ENCODE measurements at regions not wholly inside any gene's neighbourhood (a gene's known extent, or its start where the extent isn't known, plus 50 kb on each side); places are given as distances from the start of the nearest gene placed in this dataset.

GRCh38 chr20:11048739-11049138 lies 374.9 kb upstream of the JAG1 start:
- no peak overlapping the region for H3K9ac ChIP-seq
- peaks cover 6% of the 10 kb centered on the region for H3F3A ChIP-seq (replicated peaks; ENCODE audit: insufficient read depth)
- POLR2A ChIA-PET: no interaction called here
- no peak overlapping the region for H3K4me2 ChIP-seq
- no peaks in the 10 kb centered on the region for H3K9me3 ChIP-seq
- H3K79me2 ChIP-seq (ENCODE audit: insufficient read depth): no peaks in the 10 kb centered on the region
- H4K20me1 ChIP-seq (ENCODE audit: insufficient read depth): no peaks in the 10 kb centered on the region
- H3K27ac ChIP-seq (ENCODE audit: low read depth in 2 of 2, low read length in 1 of 2): no peak overlapping the region
- CTCF ChIA-PET: no interaction called here
- no peaks in the 10 kb centered on the region for H3K27me3 ChIP-seq (ENCODE audit: insufficient read depth)
- no peak for DNase-seq
- no peaks in the 10 kb centered on the region for H3K9me2 ChIP-seq
- H3K4me3 ChIP-seq (ENCODE audit: low read depth in 2 of 2, low read length in 1 of 2): no peak overlapping the region
- peak overlapping the region; percentile 57; the same call in 1 of the 2 replicates for H2AFZ ChIP-seq (ENCODE audit: low read depth)
- no peaks in the 10 kb centered on the region for H3K36me3 ChIP-seq (replicated peaks in 1 of 2; ENCODE audit: control insufficient read depth in 1 of 2, insufficient read depth in 2 of 2, low read length in 1 of 2)
- no peaks in the 10 kb centered on the region for H3K4me1 ChIP-seq (ENCODE audit: control insufficient read depth in 1 of 2, insufficient read depth in 2 of 2, low read depth in 1 of 2, low read length in 1 of 2)
- TF ChIP-seq USF2 (IDR thresholded peaks at IDR 0.05; ENCODE audit: borderline replicate concordance, low read depth, low read length) (no peak), PBX3 (IDR thresholded peaks at IDR 0.05) (no peak), TCF12 (IDR thresholded peaks at IDR 0.05) (no peak), TAF1 (IDR thresholded peaks at IDR 0.05; ENCODE audit: borderline replicate concordance, low read depth, low read length) (no peak), RAD21 (IDR thresholded peaks at IDR 0.05; ENCODE audit: low read length) (no peak), IRF3 (IDR thresholded peaks at IDR 0.05; ENCODE audit: low read depth, low read length) (no peak), FOXM1 (IDR thresholded peaks at IDR 0.05; ENCODE audit: low read depth) (no peak), GABPA (IDR thresholded peaks at IDR 0.05; ENCODE audit: low read depth) (no peak), NRF1 (IDR thresholded peaks at IDR 0.05; ENCODE audit: low read depth, low read length) (no peak)

- POLR2A ChIA-PET: no interaction called here
- Histone ChIP-seq H3K9me2 (no peaks in the 10 kb centered on the region), H3K27ac (ENCODE audit: low read depth in 2 of 2, low read length in 1 of 2) (no peak overlapping the region), H3K79me2 (ENCODE audit: insufficient read depth) (no peaks in the 10 kb centered on the region), H3F3A (replicated peaks; ENCODE audit: insufficient read depth) (peaks cover 6% of the 10 kb centered on the region), H3K4me3 (ENCODE audit: low read depth in 2 of 2, low read length in 1 of 2) (no peak overlapping the region), H4K20me1 (ENCODE audit: insufficient read depth) (no peaks in the 10 kb centered on the region), H3K4me1 (ENCODE audit: control insufficient read depth in 1 of 2, insufficient read depth in 2 of 2, low read depth in 1 of 2, low read length in 1 of 2) (no peaks in the 10 kb centered on the region), H2AFZ (ENCODE audit: low read depth) (no peak overlapping the region), H3K4me2 (no peak overlapping the region), H3K9ac (no peak overlapping the region), H3K9me3 (no peaks in the 10 kb centered on the region), H3K36me3 (replicated peaks in 1 of 2; ENCODE audit: control insufficient read depth in 1 of 2, insufficient read depth in 2 of 2, low read length in 1 of 2) (no peaks in the 10 kb centered on the region), H3K27me3 (ENCODE audit: insufficient read depth) (no peaks in the 10 kb centered on the region)
- no peak for DNase-seq
- 89% methylated on average over 2 of the region's 2 CpGs for WGBS (ENCODE audit: low lambda C conversion rate)
- TF ChIP-seq IRF3 (IDR thresholded peaks at IDR 0.05; ENCODE audit: low read depth, low read length) (no peak), RAD21 (IDR thresholded peaks at IDR 0.05; ENCODE audit: low read length) (no peak)
- CTCF ChIA-PET: no interaction called here
Observed at GRCh38 chr20:11050350-11050749, 376.6 kb upstream of the JAG1 start.
